Rectal smooth muscle tissue (tissue), 1 donor: ENCODE measurements at regions not wholly inside any gene's neighbourhood (a gene's known extent, or its start where the extent isn't known, plus 50 kb on each side); places are given as distances from the start of the nearest gene placed in this dataset.

ENCODE experiments used
- H3K27ac ChIP-seq: one replicate; pipeline ENCODE4 v1.7.0; 2013; ENCODE audit warnings: low read depth, low read length, inconsistent platforms
- H3K27me3 ChIP-seq: one replicate; pipeline ENCODE4 v1.7.0; 2013; ENCODE audit warnings: low read length; ENCODE audit not compliant: control insufficient read depth, insufficient read depth
- H3K36me3 ChIP-seq: one replicate; pipeline ENCODE4 v1.7.0; 2013; ENCODE audit warnings: low read length; ENCODE audit not compliant: control insufficient read depth, insufficient read depth
- H3K4me1 ChIP-seq: one replicate; pipeline ENCODE4 v1.7.0; 2013; ENCODE audit warnings: low read length; ENCODE audit not compliant: control insufficient read depth, insufficient read depth
- H3K4me3 ChIP-seq: one replicate; pipeline ENCODE4 v1.7.0; 2013; ENCODE audit warnings: low read length
- H3K9ac ChIP-seq: one replicate; pipeline ENCODE4 v1.7.0; 2013; ENCODE audit warnings: low read length

DNA sequence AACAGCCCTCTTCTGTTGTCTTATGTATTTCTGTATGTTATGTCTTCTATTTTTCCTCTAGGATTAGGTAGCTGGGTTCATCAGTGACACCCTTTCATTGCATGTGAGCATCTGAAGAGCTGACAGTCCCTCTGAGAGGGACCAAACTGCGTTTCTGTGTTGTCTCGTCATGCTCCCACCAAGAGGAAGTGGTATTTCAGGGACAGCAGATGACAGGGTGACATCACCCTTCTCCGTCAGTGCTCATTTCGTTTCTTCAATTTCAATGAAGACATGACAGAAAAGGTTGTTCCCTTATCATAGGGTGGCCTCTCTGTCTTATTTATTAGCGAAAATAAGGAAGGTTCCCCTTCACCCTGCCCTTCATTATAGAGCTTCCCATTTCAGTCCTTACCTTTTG is 225.9 kb upstream of the NR4A3 start:
- Histone ChIP-seq H3K36me3 (no peaks in the 10 kb centered on the region), H3K4me3 (no peak overlapping the region), H3K4me1 (no peaks in the 10 kb centered on the region), H3K9ac (no peak overlapping the region), H3K27ac (no peak overlapping the region), H3K27me3 (no peaks in the 10 kb centered on the region)

DNA sequence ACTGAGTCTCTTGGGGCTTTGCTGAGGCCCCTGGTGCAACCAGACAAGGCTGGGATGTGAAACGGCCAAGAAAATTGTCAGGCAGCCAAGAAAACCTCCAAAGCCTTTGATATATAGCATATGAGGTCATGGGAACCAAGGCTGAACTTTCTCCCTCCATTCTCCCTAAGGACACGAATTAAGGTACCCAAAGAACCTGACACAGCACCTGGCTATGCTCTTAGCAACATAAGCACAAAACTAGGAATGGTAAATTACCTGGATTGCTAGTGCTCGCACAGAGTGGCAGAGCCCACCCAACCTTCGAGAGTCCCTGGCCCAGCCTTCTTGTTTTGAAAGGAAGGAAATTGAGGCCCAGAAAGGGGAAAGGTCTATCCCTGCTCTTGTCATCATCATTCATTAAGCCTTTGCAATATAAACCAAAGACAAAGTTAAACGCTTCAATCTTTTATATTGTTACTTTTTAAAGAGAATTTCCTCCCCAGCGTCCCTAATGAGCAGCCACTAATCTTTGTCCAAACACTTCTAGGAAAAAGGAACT is 220.0 kb upstream of the NR4A3 start:
- Histone ChIP-seq H3K9ac (no peak overlapping the region), H3K4me1 (no peaks in the 10 kb centered on the region), H3K36me3 (no peaks in the 10 kb centered on the region), H3K27ac (no peak overlapping the region), H3K27me3 (no peaks in the 10 kb centered on the region), H3K4me3 (no peak overlapping the region)

DNA sequence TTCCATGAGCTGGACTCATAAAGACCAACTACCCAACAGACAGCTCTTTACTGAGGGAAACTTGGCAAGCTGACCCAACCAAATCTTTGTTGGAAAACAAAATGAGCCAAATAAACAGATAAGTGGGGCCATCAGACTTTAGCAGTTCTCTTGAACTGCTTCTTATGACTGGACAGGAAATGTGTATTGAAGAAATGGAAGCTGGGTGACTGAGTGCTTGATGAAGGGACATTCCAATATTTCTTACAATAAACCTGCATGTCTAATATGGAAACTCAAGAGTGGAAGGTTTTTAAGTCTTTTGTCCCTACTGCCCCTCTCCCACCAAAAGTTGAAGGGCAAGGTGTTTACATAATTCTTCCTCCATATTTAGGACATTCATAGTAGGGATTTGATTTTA is 218.8 kb upstream of the NR4A3 start:
- H3K9ac ChIP-seq, result no peak overlapping the region
- no peaks in the 10 kb centered on the region for H3K4me1 ChIP-seq
- H3K4me3 ChIP-seq, result no peak overlapping the region
- no peaks in the 10 kb centered on the region for H3K36me3 ChIP-seq
- no peak overlapping the region for H3K27ac ChIP-seq
- no peaks in the 10 kb centered on the region for H3K27me3 ChIP-seq

DNA sequence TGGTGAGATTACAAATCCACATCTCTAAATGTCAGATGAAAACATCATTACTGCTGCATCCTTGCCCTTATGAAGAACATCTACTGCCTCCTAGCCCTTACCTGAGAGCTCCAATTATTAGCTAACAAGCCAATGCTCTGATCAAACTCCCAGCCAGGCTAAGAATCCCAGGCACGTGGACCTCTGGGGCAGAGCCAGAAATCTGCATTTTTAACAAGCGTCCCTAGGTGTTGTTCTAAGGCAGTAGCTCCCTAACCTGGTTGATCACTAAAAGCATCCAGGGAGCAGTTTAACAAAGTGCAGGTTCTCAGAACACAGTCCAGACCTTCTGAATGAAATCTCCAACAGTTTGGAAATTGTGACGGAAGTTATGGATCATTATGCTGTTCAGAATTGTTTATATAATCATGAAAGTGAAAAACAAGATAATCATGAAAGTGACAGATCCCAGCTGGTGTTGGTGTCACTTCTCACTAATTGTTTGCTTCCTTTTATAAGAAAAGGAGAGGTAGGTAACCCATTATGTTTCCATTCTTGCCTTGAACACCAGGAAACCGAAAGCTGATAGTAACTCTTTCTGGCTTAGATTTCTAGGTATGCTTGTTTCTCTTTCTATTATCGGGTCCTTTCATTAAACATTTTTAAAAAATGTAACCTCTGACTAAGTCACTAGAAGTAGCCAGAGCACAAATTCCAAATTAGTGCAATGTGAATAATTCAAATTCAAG is 216.5 kb upstream of the NR4A3 start:
- Histone ChIP-seq H3K27me3 (no peaks in the 10 kb centered on the region), H3K27ac (no peak overlapping the region)

DNA sequence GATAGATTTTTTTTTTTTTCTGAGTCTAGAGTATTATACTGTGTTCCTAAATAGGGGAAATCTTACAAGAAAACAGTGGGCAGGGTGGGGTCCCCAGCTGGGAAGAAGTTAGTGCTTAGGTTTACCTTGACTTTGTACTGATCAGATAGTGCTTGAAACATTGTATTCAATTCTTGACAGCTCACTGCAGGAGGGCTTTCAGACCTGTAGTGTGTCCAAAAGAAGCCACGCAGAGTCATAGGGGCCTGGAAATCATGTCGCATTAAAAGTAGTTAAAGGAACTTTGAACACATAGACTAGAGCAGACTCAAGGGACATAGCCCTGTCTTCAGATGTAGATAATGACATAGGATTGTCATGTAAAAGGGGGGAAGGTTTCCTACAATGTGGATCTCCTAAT is 215.4 kb upstream of the NR4A3 start:
- Histone ChIP-seq H3K36me3 (no peaks in the 10 kb centered on the region), H3K27me3 (no peaks in the 10 kb centered on the region), H3K4me3 (no peak overlapping the region), H3K27ac (no peak overlapping the region), H3K9ac (no peak overlapping the region), H3K4me1 (no peaks in the 10 kb centered on the region)

More for the DNA sequence above, 216.5 kb upstream of the NR4A3 start:
- H3K36me3 ChIP-seq, result no peaks in the 10 kb centered on the region
- H3K4me3 ChIP-seq, result no peak overlapping the region
- no peak overlapping the region for H3K9ac ChIP-seq
- H3K4me1 ChIP-seq, result no peaks in the 10 kb centered on the region

DNA sequence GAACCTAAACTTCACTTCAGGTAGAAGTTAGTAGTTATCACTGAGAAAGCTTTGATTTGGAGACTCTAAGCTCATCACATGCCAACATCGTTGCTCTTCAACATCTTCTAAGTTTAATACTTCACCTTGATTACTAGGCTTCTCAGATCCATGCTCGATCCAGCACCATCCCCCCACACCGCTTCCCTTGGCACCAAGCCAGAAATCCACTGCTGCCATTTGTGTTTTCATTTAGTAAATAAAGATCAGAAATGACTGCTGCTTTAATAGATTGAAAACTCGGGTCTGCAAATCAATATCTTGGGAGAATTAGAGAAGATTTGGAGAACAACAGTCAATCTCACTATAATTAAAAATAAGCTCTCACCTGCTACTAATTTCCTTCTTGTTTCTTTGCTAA is 214.7 kb upstream of the NR4A3 start:
- Histone ChIP-seq H3K36me3 (no peaks in the 10 kb centered on the region), H3K9ac (no peak overlapping the region), H3K27me3 (no peaks in the 10 kb centered on the region), H3K27ac (no peak overlapping the region), H3K4me3 (no peak overlapping the region), H3K4me1 (no peaks in the 10 kb centered on the region)

DNA sequence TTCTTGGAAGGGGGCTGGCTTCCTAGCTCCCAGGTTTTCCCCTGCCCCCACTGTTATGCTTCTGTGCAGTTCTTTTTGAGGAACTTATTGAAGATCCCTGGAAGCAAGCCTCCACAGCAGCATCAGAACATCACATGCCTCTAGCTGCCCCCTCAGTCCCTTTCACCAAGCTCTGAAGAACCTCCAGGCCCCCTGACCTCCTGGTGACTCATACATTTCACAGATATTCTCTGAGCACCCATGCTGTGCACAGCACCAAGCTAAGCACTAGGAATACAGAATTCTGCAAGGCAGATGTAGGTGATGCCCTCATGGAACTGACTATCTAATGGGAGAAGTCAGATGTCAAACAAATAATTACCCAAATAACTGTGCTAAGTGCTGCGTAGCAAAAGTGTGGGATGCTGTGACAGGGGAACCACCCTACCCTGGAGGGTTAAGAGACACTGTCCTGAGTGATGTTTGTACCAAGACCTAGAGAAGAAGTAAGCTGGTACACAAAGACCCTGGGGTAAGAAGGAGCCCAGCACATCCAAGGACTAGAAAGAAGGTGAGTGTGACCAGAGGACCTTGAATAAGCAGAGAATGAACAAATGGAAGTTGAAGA is 213.7 kb upstream of the NR4A3 start:
- Histone ChIP-seq H3K4me3 (no peak overlapping the region), H3K4me1 (no peaks in the 10 kb centered on the region), H3K9ac (no peak overlapping the region)

DNA sequence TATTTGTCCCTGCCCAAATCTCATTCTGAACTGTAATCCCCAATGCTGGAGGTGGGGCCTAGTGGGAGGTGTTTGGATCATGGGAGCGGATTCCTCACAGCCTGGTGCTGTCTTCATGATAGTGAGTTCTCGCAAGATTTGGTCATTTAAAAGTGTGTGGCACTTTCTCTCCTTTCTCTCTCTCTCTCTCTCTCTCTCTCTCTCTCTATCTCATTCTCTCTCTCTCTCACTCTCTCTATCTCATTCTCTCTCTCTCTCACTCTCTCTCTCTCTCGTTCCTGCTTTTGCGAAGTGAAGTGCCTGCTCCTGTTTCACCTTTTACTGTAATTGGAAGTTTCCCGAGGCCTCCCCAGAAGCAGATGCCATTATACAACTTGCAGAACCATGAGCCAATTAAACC is 207.3 kb upstream of the NR4A3 start:
- no peak overlapping the region for H3K27ac ChIP-seq
- H3K36me3 ChIP-seq, result no peaks in the 10 kb centered on the region
- no peaks in the 10 kb centered on the region for H3K4me1 ChIP-seq
- H3K27me3 ChIP-seq, result no peaks in the 10 kb centered on the region
- no peak overlapping the region for H3K4me3 ChIP-seq
- no peak overlapping the region for H3K9ac ChIP-seq

More for the DNA sequence above, 213.7 kb upstream of the NR4A3 start:
- Histone ChIP-seq H3K27me3 (no peaks in the 10 kb centered on the region), H3K36me3 (no peaks in the 10 kb centered on the region), H3K27ac (no peak overlapping the region)

DNA sequence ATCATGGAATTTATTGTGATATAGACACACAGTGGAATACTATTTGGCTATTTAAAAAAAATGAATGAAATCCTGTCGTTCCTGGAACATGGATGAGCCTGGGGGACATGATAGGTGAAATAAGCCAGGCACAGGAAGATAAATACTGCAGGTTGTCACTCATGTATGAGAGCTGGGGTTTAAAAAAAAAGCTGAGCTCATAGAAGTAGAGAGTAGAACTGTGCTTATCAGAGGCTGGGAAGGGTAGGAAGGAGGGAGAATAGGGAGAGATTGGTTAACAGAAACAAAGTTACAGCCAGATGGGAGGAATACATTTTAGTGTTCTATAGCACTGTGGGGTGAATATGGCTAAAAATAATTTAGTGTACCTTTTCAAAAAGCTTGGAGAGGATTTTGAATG is 200.6 kb upstream of the NR4A3 start:
- no peak overlapping the region for H3K4me3 ChIP-seq
- H3K36me3 ChIP-seq, result no peaks in the 10 kb centered on the region
- H3K4me1 ChIP-seq, result no peaks in the 10 kb centered on the region
- no peaks in the 10 kb centered on the region for H3K27me3 ChIP-seq
- H3K27ac ChIP-seq, result no peak overlapping the region
- no peak overlapping the region for H3K9ac ChIP-seq

DNA sequence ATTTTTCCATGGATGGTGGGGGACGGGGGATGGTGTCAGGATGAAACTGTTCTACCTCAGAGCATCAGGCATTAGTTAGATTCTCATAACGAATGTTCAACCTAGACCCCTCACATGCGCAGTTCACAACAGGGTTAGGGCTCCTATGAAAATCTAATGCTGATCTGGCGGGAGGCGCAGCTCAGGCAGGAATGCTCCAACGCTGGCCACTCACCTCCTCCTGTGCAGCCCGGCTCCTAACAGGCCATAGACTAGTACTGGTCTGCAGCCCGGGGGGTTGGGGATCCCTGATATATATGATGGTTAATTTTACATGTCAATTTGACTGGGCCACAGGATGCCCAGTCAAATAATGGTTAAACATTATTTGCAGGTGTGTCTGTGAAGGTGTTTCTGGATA is 199.0 kb upstream of the NR4A3 start:
- Histone ChIP-seq H3K27me3 (no peaks in the 10 kb centered on the region), H3K36me3 (no peaks in the 10 kb centered on the region), H3K4me3 (no peak overlapping the region), H3K4me1 (no peaks in the 10 kb centered on the region), H3K9ac (no peak overlapping the region), H3K27ac (no peak overlapping the region)

DNA sequence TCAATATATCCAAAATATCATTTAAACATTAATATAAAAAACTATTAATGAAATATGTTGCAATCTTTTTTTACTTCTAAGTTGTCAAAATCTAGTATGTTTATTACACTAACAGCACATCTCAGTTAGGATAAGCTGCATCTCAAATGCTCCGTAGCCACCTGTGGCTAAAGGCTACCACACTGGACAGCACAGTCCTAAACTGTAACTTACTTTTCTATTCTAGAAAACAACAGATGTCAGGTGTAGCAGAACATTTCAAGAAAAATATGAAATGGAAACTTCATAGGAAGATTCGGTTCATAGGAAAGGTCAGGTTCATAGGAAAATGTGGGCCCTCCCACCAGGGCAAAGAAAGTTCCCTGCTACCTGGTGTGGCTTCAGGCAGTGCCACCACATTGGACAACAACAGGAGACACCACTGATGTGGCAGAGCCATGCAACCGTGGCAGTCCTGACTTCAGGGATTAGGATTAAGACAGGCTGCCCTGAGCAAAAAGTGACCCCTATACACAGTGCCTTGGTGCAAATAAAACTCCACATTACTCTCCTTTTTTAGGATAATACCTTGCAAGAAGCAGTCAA is 197.8 kb upstream of the NR4A3 start:
- H3K36me3 ChIP-seq, result no peaks in the 10 kb centered on the region

DNA sequence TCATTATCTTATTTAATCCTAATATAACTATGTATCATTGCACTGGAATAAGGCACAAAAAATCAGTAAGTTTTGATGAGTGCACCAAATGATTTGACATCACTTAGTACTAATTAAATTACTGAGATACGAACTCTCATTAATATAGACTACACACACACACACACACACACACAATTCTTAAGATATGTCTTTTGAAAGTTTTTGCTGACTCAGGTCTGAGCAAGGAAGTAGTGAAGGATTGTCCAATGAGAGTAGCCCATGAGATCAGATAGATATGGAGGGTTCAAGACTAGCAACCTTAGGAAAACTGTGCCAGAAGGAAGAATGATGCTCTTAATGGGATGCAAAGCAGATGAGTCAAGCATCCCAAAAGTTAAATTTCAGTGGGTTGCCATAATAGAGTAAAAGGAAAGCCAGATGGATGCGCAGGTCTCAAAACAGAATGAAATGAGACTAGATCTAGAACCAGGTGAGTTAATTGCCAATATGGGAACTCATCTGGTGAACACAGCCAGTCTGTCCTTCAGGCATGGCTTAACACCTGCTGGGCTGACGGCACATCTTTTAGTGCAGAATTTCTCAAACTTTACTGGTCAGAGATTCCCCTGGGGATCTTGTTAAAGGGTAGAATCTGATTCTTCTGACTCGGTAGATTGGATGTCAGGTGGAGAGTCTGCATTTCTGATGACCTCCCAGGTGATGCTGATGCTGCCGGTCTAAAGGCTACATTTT is 197.0 kb upstream of the NR4A3 start:
- H3K36me3 ChIP-seq, result no peaks in the 10 kb centered on the region
- no peak overlapping the region for H3K4me3 ChIP-seq
- H3K4me1 ChIP-seq, result no peaks in the 10 kb centered on the region
- no peaks in the 10 kb centered on the region for H3K27me3 ChIP-seq
- H3K27ac ChIP-seq, result no peak overlapping the region
- H3K9ac ChIP-seq, result no peak overlapping the region

More for the DNA sequence above, 197.8 kb upstream of the NR4A3 start:
- Histone ChIP-seq H3K27me3 (no peaks in the 10 kb centered on the region), H3K9ac (no peak overlapping the region), H3K4me3 (no peak overlapping the region), H3K27ac (no peak overlapping the region), H3K4me1 (no peaks in the 10 kb centered on the region)
